B cell (primary cell): ENCODE measurements at regions not wholly inside any gene's neighbourhood (a gene's known extent, or its start where the extent isn't known, plus 50 kb on each side); places are given as distances from the start of the nearest gene placed in this dataset.

Experiments
- CTCF ChIP-seq: fragments of 200-600 bp; IDR thresholded peaks from one replicate; pipeline ENCODE4 v1.8.0; 2022; ENCODE audit warnings: antibody characterized with exemption, mild to moderate bottlenecking
- EZH2 ChIP-seq: IDR thresholded peaks from 2 replicates; pipeline ENCODE4 v1.6.1; 2012; ENCODE audit warnings: borderline replicate concordance, low read depth, mild to moderate bottlenecking, moderate library complexity, low read length; ENCODE audit not compliant: insufficient read depth, poor library complexity, severe bottlenecking

GRCh38 chr3:83500931-83501330 is 1457.9 kb upstream of the CADM2 start:
- TF ChIP-seq CTCF (no peak), EZH2 (no peak)
